ENCODE measurements at regions not wholly inside any gene's neighbourhood (a gene's known extent, or its start where the extent isn't known, plus 50 kb on each side); places are given as distances from the start of the nearest gene placed in this dataset.

DNA sequence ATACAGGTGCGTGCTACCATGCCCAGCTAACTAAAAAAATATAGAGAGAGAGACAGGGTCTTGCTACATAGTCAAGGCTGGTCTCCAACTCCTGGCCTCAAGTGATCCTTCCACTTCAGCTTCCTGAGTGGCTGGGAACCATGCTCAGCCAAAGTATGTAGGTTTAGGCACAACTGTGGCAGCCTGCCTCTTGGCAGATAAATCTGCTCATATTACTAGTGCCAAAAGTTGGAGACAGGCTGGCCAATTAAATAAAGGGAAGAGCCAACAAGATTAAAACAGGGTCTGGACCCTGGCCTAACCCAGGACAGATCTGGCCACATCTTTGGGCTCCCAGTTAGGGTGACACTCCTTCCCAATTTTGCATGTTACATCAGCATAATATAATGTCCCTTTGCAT lies 151.7 kb downstream of the CBLN1 start:
- no peak overlapping the region for H2AFZ ChIP-seq (ENCODE audit: low read length)
- no peaks in the 10 kb centered on the region for H3K9me3 ChIP-seq (ENCODE audit: control insufficient read depth, insufficient read depth, low read depth, low read length)
- H3K9ac ChIP-seq (ENCODE audit: insufficient read depth, low read length): no peak overlapping the region
- no peak overlapping the region for H3K4me3 ChIP-seq (replicated peaks in 1 of 4; ENCODE audit: control extremely low read depth in 1 of 4, insufficient read depth in 1 of 4, low read depth in 3 of 4, low read length in 4 of 4)
- no peaks in the 10 kb centered on the region for H3K36me3 ChIP-seq (ENCODE audit: control insufficient read depth, insufficient read depth, low read length)
- H3K27ac ChIP-seq (ENCODE audit: insufficient read depth, low read length): no peak overlapping the region
- no peak for DNase-seq (ENCODE audit: low read depth in 2 of 2)
- no peaks in the 10 kb centered on the region for H4K20me1 ChIP-seq (ENCODE audit: control insufficient read depth, extremely low read depth, insufficient read depth, low read length)
- no peak overlapping the region for H3K4me2 ChIP-seq (ENCODE audit: extremely low read depth, insufficient read depth, low read length)
- no peaks in the 10 kb centered on the region for H3K4me1 ChIP-seq (ENCODE audit: control insufficient read depth, extremely low read depth, insufficient read depth, low read length)
- H3K79me2 ChIP-seq (ENCODE audit: control insufficient read depth, insufficient read depth, low read length): no peaks in the 10 kb centered on the region
- TF ChIP-seq, protein P1, sequence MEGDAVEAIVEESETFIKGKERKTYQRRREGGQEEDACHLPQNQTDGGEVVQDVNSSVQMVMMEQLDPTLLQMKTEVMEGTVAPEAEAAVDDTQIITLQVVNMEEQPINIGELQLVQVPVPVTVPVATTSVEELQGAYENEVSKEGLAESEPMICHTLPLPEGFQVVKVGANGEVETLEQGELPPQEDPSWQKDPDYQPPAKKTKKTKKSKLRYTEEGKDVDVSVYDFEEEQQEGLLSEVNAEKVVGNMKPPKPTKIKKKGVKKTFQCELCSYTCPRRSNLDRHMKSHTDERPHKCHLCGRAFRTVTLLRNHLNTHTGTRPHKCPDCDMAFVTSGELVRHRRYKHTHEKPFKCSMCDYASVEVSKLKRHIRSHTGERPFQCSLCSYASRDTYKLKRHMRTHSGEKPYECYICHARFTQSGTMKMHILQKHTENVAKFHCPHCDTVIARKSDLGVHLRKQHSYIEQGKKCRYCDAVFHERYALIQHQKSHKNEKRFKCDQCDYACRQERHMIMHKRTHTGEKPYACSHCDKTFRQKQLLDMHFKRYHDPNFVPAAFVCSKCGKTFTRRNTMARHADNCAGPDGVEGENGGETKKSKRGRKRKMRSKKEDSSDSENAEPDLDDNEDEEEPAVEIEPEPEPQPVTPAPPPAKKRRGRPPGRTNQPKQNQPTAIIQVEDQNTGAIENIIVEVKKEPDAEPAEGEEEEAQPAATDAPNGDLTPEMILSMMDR (conservative IDR thresholded peaks at IDR 0.05 in 1 of 2, IDR thresholded peaks at IDR 0.05 in 1 of 2; ENCODE audit: low read depth in 1 of 2, low read length in 2 of 2): no peak
- no peak for TF ChIP-seq EZH2 (IDR thresholded peaks at IDR 0.05; ENCODE audit: low read length, missing control alignments)
- H3K27me3 ChIP-seq (ENCODE audit: control insufficient read depth, insufficient read depth, low read length): no peaks in the 10 kb centered on the region

DNA sequence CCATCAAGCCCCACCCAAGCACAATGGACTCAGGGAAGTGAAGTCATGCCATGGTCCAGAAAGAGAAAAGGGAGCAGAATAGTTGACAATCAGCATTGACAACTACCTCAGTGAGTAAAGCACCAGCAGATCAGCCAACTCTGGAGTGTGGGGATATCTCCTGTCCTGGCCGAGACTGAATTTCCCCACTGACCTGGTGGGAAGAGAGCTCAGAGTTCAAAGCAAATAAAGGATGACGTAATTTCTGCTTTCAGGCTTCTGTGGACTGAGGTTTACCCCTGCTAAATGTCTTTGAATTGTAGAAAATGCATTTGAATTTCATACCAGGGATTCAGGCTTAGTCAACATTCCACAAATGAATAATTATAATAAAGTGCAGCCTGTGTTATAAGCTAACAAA lies 152.9 kb downstream of the CBLN1 start:
- H3K79me2 ChIP-seq (ENCODE audit: control insufficient read depth, insufficient read depth, low read length): no peaks in the 10 kb centered on the region
- no peaks in the 10 kb centered on the region for H4K20me1 ChIP-seq (ENCODE audit: control insufficient read depth, extremely low read depth, insufficient read depth, low read length)
- no peak overlapping the region for H3K4me2 ChIP-seq (ENCODE audit: extremely low read depth, insufficient read depth, low read length)
- no peaks in the 10 kb centered on the region for H3K36me3 ChIP-seq (ENCODE audit: control insufficient read depth, insufficient read depth, low read length)
- TF ChIP-seq, protein P1 (conservative IDR thresholded peaks at IDR 0.05 in 1 of 2, IDR thresholded peaks at IDR 0.05 in 1 of 2; ENCODE audit: low read depth in 1 of 2, low read length in 2 of 2): no peak
- no peak for TF ChIP-seq EZH2 (IDR thresholded peaks at IDR 0.05; ENCODE audit: low read length, missing control alignments)
- H3K27ac ChIP-seq (ENCODE audit: insufficient read depth, low read length): no peak overlapping the region
- DNase-seq (ENCODE audit: low read depth in 2 of 2): no peak
- no peaks in the 10 kb centered on the region for H3K27me3 ChIP-seq (ENCODE audit: control insufficient read depth, insufficient read depth, low read length)
- H3K9me3 ChIP-seq (ENCODE audit: control insufficient read depth, insufficient read depth, low read depth, low read length): no peaks in the 10 kb centered on the region
- no peak overlapping the region for H3K4me3 ChIP-seq (replicated peaks in 1 of 4; ENCODE audit: control extremely low read depth in 1 of 4, insufficient read depth in 1 of 4, low read depth in 3 of 4, low read length in 4 of 4)
- no peak overlapping the region for H3K9ac ChIP-seq (ENCODE audit: insufficient read depth, low read length)
- H2AFZ ChIP-seq (ENCODE audit: low read length): no peak overlapping the region
- H3K4me1 ChIP-seq (ENCODE audit: control insufficient read depth, extremely low read depth, insufficient read depth, low read length): no peaks in the 10 kb centered on the region

DNA sequence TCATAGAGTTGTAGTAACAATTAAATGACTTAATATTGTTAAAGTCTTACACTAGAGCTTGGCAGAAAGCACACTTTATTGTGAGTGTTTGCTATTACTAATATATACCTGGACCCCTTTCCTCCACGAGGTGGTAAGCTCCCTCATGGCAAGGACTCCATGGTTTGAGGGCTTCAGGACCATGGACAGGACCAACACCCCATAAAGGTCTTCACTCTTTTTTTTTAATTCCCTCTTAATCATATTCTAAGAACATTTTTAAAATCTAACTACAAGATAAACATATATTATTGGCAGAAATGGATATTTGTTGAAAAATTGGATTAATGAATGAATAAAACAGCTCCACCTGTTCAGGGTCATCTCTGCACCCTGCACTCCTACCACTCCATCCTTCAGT lies 154.5 kb downstream of the CBLN1 start:
- no peak for TF ChIP-seq EZH2 (IDR thresholded peaks at IDR 0.05; ENCODE audit: low read length, missing control alignments)
- TF ChIP-seq, protein P1 (conservative IDR thresholded peaks at IDR 0.05 in 1 of 2, IDR thresholded peaks at IDR 0.05 in 1 of 2; ENCODE audit: low read depth in 1 of 2, low read length in 2 of 2): no peak
- no peaks in the 10 kb centered on the region for H3K9me3 ChIP-seq (ENCODE audit: control insufficient read depth, insufficient read depth, low read depth, low read length)
- no peaks in the 10 kb centered on the region for H3K36me3 ChIP-seq (ENCODE audit: control insufficient read depth, insufficient read depth, low read length)
- H3K79me2 ChIP-seq (ENCODE audit: control insufficient read depth, insufficient read depth, low read length): no peaks in the 10 kb centered on the region
- no peak overlapping the region for H2AFZ ChIP-seq (ENCODE audit: low read length)
- H4K20me1 ChIP-seq (ENCODE audit: control insufficient read depth, extremely low read depth, insufficient read depth, low read length): no peaks in the 10 kb centered on the region
- no peaks in the 10 kb centered on the region for H3K4me1 ChIP-seq (ENCODE audit: control insufficient read depth, extremely low read depth, insufficient read depth, low read length)
- H3K9ac ChIP-seq (ENCODE audit: insufficient read depth, low read length): no peak overlapping the region
- H3K4me3 ChIP-seq (replicated peaks in 1 of 4; ENCODE audit: control extremely low read depth in 1 of 4, insufficient read depth in 1 of 4, low read depth in 3 of 4, low read length in 4 of 4): no peak overlapping the region
- no peak for DNase-seq (ENCODE audit: low read depth in 2 of 2)
- no peak overlapping the region for H3K27ac ChIP-seq (ENCODE audit: insufficient read depth, low read length)
- no peaks in the 10 kb centered on the region for H3K27me3 ChIP-seq (ENCODE audit: control insufficient read depth, insufficient read depth, low read length)
- H3K4me2 ChIP-seq (ENCODE audit: extremely low read depth, insufficient read depth, low read length): no peak overlapping the region

Data from fibroblast of lung (primary cell).